ENCODE measurements at regions not wholly inside any gene's neighbourhood (a gene's known extent, or its start where the extent isn't known, plus 50 kb on each side); places are given as distances from the start of the nearest gene placed in this dataset.

- TF ChIP-seq, protein P1, sequence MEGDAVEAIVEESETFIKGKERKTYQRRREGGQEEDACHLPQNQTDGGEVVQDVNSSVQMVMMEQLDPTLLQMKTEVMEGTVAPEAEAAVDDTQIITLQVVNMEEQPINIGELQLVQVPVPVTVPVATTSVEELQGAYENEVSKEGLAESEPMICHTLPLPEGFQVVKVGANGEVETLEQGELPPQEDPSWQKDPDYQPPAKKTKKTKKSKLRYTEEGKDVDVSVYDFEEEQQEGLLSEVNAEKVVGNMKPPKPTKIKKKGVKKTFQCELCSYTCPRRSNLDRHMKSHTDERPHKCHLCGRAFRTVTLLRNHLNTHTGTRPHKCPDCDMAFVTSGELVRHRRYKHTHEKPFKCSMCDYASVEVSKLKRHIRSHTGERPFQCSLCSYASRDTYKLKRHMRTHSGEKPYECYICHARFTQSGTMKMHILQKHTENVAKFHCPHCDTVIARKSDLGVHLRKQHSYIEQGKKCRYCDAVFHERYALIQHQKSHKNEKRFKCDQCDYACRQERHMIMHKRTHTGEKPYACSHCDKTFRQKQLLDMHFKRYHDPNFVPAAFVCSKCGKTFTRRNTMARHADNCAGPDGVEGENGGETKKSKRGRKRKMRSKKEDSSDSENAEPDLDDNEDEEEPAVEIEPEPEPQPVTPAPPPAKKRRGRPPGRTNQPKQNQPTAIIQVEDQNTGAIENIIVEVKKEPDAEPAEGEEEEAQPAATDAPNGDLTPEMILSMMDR (IDR thresholded peaks at IDR 0.05): no peak
- TF ChIP-seq EZH2phosphoT487 (IDR thresholded peaks at IDR 0.05): no peak
Measured at GRCh38 chr12:83919081-83919480, 993.5 kb downstream of the SLC6A15 start.

Measured in neural progenitor cell (in vitro differentiated cells).